ENCODE measurements at regions not wholly inside any gene's neighbourhood (a gene's known extent, or its start where the extent isn't known, plus 50 kb on each side); places are given as distances from the start of the nearest gene placed in this dataset.
A peak's percentile ranks its signal among the peaks of the same experiment; 100 is the strongest.

GRCh38 chr15:92807971-92808571, 92.1 kb upstream of the CHD2 start:
- Histone ChIP-seq H3K4me3 (ENCODE audit: low read depth, low read length) (no peak overlapping the region), H3K27me3 (replicated peaks) (no peaks in the 10 kb centered on the region), H3K27ac (peak overlapping the region; percentile 94), H3K36me3 (replicated peaks) (no peaks in the 10 kb centered on the region)
- no peak for DNase-seq
- no peak for TF ChIP-seq CTCF (IDR thresholded peaks at IDR 0.05; ENCODE audit: low read depth, low read length, missing control alignments)
- in situ Hi-C loops (cut with HindIII; ENCODE audit: low pct_ligation_motif_present, low sequenced_read_pairs): no loop called here

- Histone ChIP-seq H3K4me3 (ENCODE audit: low read depth, low read length) (peak overlapping the region; percentile 46), H3K27ac (peak overlapping the region; percentile 94), H3K27me3 (replicated peaks) (no peaks in the 10 kb centered on the region), H3K36me3 (replicated peaks) (no peaks in the 10 kb centered on the region)
- peak; percentile 20 for DNase-seq
- no peak for TF ChIP-seq CTCF (IDR thresholded peaks at IDR 0.05; ENCODE audit: low read depth, low read length, missing control alignments)
- in situ Hi-C loops (cut with HindIII; ENCODE audit: low pct_ligation_motif_present, low sequenced_read_pairs): no loop called here
These were observed 91.5 kb upstream of the CHD2 start for GRCh38 chr15:92808598-92809063.

- peak; percentile 92 for DNase-seq
- peak; percentile 55 for TF ChIP-seq CTCF (IDR thresholded peaks at IDR 0.05; ENCODE audit: low read depth, low read length, missing control alignments)
- Histone ChIP-seq H3K36me3 (replicated peaks) (no peaks in the 10 kb centered on the region), H3K4me3 (ENCODE audit: low read depth, low read length) (peak overlapping the region; percentile 64), H3K27ac (peak overlapping the region; percentile 94), H3K27me3 (replicated peaks) (no peaks in the 10 kb centered on the region)
- in situ Hi-C loops (cut with HindIII; ENCODE audit: low pct_ligation_motif_present, low sequenced_read_pairs): no loop called here
These were observed 90.9 kb upstream of the CHD2 start for GRCh38 chr15:92809064-92809879.

GRCh38 chr15:92809880-92810361, 90.2 kb upstream of the CHD2 start:
- DNase-seq: peak; percentile 33
- in situ Hi-C loops (cut with HindIII; ENCODE audit: low pct_ligation_motif_present, low sequenced_read_pairs): loop anchor here (10.0 kb wide), 1 partner anchor 75 kb away; no protein-coding TSS in a partner anchor
- Histone ChIP-seq H3K4me3 (ENCODE audit: low read depth, low read length) (peak overlapping the region; percentile 64), H3K27me3 (replicated peaks) (no peaks in the 10 kb centered on the region), H3K27ac (peak overlapping the region; percentile 94), H3K36me3 (replicated peaks) (no peaks in the 10 kb centered on the region)
- TF ChIP-seq CTCF (IDR thresholded peaks at IDR 0.05; ENCODE audit: low read depth, low read length, missing control alignments): no peak

GRCh38 chr15:92810418-92811138, 89.5 kb upstream of the CHD2 start:
- no peaks in the 10 kb centered on the region for H3K36me3 ChIP-seq (replicated peaks)
- no peaks in the 10 kb centered on the region for H3K27me3 ChIP-seq (replicated peaks)
- in situ Hi-C loops (cut with HindIII; ENCODE audit: low pct_ligation_motif_present, low sequenced_read_pairs): loop anchor here (10.0 kb wide), 1 partner anchor 74 kb away; no protein-coding TSS in a partner anchor
- peak; percentile 53 for DNase-seq
- peak overlapping the region; percentile 46 for H3K4me3 ChIP-seq (ENCODE audit: low read depth, low read length)
- peak overlapping the region; percentile 94 for H3K27ac ChIP-seq
- TF ChIP-seq CTCF (IDR thresholded peaks at IDR 0.05; ENCODE audit: low read depth, low read length, missing control alignments): no peak

Measured in brain microvascular endothelial cell (primary cell).